ENCODE measurements at regions not wholly inside any gene's neighbourhood (a gene's known extent, or its start where the extent isn't known, plus 50 kb on each side); places are given as distances from the start of the nearest gene placed in this dataset.
"Not testable (repeated sequence)": the region's sequence is repeated elsewhere in the genome, so short reads cannot be mapped to it uniquely, and the experiment has no call there.

DNA sequence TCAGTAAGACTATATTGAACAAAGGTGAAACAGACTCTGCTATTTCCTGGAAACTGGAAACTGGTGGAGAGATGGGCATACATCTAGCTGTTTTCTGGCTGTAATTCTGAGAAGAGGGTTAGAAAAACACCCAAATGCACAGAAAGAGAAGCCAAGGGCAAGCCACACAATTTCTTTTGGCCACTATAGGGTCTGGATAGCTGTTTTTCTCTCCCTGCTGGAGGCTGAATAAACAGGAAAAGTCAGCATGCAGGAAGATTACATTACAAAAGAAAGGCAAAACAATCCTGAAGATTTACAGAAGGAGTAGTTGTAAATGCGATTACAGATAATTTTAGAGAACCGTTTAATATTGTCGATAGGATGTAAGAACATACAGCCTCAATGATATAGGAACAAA lies 186.2 kb upstream of the REG3G start:
- TF ChIP-seq, protein P1, sequence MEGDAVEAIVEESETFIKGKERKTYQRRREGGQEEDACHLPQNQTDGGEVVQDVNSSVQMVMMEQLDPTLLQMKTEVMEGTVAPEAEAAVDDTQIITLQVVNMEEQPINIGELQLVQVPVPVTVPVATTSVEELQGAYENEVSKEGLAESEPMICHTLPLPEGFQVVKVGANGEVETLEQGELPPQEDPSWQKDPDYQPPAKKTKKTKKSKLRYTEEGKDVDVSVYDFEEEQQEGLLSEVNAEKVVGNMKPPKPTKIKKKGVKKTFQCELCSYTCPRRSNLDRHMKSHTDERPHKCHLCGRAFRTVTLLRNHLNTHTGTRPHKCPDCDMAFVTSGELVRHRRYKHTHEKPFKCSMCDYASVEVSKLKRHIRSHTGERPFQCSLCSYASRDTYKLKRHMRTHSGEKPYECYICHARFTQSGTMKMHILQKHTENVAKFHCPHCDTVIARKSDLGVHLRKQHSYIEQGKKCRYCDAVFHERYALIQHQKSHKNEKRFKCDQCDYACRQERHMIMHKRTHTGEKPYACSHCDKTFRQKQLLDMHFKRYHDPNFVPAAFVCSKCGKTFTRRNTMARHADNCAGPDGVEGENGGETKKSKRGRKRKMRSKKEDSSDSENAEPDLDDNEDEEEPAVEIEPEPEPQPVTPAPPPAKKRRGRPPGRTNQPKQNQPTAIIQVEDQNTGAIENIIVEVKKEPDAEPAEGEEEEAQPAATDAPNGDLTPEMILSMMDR (IDR thresholded peaks at IDR 0.05; ENCODE audit: insufficient read depth in 1 of 2, low read depth in 1 of 2, low read length in 1 of 2, severe bottlenecking in 1 of 2, unreplicated experiment in 1 of 2), result no peak
- H3K27ac Mint-ChIP-seq (ENCODE audit: unreplicated experiment), result no peak overlapping the region
- no peak for DNase-seq
- no peaks in the 10 kb centered on the region for H3K9me3 ChIP-seq
- H3K27me3 Mint-ChIP-seq (ENCODE audit: insufficient read depth, unreplicated experiment), result no peaks in the 10 kb centered on the region
- ChIA-PET POLR2A (no interaction called here), CTCF (no interaction called here)
- BruUV-seq (replicated peaks), result no TSS peak
- H3K4me1 Mint-ChIP-seq (ENCODE audit: low read depth, unreplicated experiment), result no peaks in the 10 kb centered on the region
- H3K27me3 ChIP-seq (replicated peaks; ENCODE audit: control insufficient read depth, insufficient read depth, low read length), result no peaks in the 10 kb centered on the region
- intact Hi-C loops (cut with micrococcal nuclease; ENCODE audit: unreplicated experiment), result no loop called here
- H3K36me3 ChIP-seq (ENCODE audit: control insufficient read depth, insufficient read depth, low read length), result no peaks in the 10 kb centered on the region
- H3K4me3 Mint-ChIP-seq (ENCODE audit: unreplicated experiment), result no peak overlapping the region
- H3K4me3 ChIP-seq (ENCODE audit: low read depth, low read length), result no peak overlapping the region
- H3K4me1 ChIP-seq, result 0 out of 2 replicates have a peak, but pooled peaks cover 3% of the 10 kb centered on the region
- no peaks in the 10 kb centered on the region for H3K36me3 Mint-ChIP-seq (ENCODE audit: insufficient read depth, unreplicated experiment)
- no peaks in the 10 kb centered on the region for H3K9me3 Mint-ChIP-seq (ENCODE audit: unreplicated experiment)

DNA sequence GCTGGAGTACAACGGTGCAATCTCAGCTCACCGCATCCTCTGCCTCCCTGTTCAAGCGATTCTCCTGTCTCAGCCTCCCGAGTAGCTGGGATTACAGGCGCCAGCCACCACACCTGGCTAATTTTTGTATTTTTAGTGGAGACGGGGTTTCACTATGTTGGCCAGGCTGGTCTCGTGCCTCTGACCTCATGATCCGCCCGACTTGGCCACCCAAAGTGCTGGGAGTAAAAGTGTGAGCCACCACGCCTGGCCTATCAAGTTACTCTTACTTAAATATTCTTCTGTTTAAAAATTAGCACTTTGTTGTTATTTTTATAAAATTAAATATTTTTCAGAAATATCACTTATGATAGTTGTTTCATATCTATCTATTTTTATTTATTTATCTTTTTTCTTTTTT lies 185.2 kb upstream of the REG3G start:
- H3K27me3 Mint-ChIP-seq (ENCODE audit: insufficient read depth, unreplicated experiment); DNase-seq; H3K9me3 Mint-ChIP-seq (ENCODE audit: unreplicated experiment); POLR2A ChIA-PET; H3K27me3 ChIP-seq (replicated peaks; ENCODE audit: control insufficient read depth, insufficient read depth, low read length); H3K4me3 Mint-ChIP-seq (ENCODE audit: unreplicated experiment); H3K36me3 Mint-ChIP-seq (ENCODE audit: insufficient read depth, unreplicated experiment); H3K4me1 ChIP-seq; H3K4me1 Mint-ChIP-seq (ENCODE audit: low read depth, unreplicated experiment); H3K27ac Mint-ChIP-seq (ENCODE audit: unreplicated experiment); H3K9me3 ChIP-seq; BruUV-seq (replicated peaks); H3K36me3 ChIP-seq (ENCODE audit: control insufficient read depth, insufficient read depth, low read length); intact Hi-C loops (cut with micrococcal nuclease; ENCODE audit: unreplicated experiment); H3K4me3 ChIP-seq (ENCODE audit: low read depth, low read length): not testable (repeated sequence)
- CTCF ChIA-PET, result interaction anchor here (0.5 kb wide), 1 partner anchor 50 kb away, joined by 3 read pairs; no protein-coding TSS in a partner anchor

DNA sequence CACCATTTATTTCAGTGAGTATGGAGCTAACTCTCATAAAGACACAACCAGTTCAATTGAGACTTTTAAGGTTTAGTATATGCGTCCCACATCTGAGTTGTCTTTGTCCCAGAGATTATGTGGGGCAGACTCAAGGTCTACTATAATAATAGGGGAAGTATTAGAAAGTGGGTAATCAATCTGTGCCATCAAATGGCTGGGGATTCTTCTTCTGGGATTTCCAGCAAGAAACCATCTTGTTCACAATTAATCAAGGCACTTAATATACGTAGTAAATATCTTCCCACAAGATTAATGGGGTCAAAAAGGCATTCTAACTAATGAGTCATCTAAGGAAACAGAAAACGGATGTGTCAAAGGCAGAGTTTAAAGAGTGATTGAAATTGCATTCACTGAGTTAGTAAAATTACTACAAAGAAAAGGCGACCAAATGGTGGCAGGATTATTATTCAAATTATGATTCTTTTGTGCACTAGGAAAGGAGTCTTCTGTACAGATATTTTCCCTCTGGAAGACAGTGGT lies 179.8 kb upstream of the REG3G start:
- TF ChIP-seq, protein P1 (IDR thresholded peaks at IDR 0.05; ENCODE audit: insufficient read depth in 1 of 2, low read depth in 1 of 2, low read length in 1 of 2, severe bottlenecking in 1 of 2, unreplicated experiment in 1 of 2), result no peak

More for the DNA sequence above, 179.8 kb upstream of the REG3G start:
- ChIA-PET POLR2A (no interaction called here), CTCF (no interaction called here)
- Histone ChIP-seq H3K4me1 (no peaks in the 10 kb centered on the region), H3K36me3 (ENCODE audit: control insufficient read depth, insufficient read depth, low read length) (no peaks in the 10 kb centered on the region), H3K4me3 (ENCODE audit: low read depth, low read length) (no peak overlapping the region), H3K27me3 (replicated peaks; ENCODE audit: control insufficient read depth, insufficient read depth, low read length) (no peaks in the 10 kb centered on the region), H3K9me3 (no peaks in the 10 kb centered on the region)
- Mint-ChIP-seq H3K4me1 (ENCODE audit: low read depth, unreplicated experiment) (no peaks in the 10 kb centered on the region), H3K9me3 (ENCODE audit: unreplicated experiment) (no peaks in the 10 kb centered on the region), H3K27me3 (ENCODE audit: insufficient read depth, unreplicated experiment) (no peaks in the 10 kb centered on the region), H3K27ac (ENCODE audit: unreplicated experiment) (no peak overlapping the region), H3K4me3 (ENCODE audit: unreplicated experiment) (no peak overlapping the region), H3K36me3 (ENCODE audit: insufficient read depth, unreplicated experiment) (no peaks in the 10 kb centered on the region)
- no TSS peak for BruUV-seq (replicated peaks)
- DNase-seq, result no peak
- intact Hi-C loops (cut with micrococcal nuclease; ENCODE audit: unreplicated experiment), result no loop called here
